ENCODE measurements at regions not wholly inside any gene's neighbourhood (a gene's known extent, or its start where the extent isn't known, plus 50 kb on each side); places are given as distances from the start of the nearest gene placed in this dataset.

DNA sequence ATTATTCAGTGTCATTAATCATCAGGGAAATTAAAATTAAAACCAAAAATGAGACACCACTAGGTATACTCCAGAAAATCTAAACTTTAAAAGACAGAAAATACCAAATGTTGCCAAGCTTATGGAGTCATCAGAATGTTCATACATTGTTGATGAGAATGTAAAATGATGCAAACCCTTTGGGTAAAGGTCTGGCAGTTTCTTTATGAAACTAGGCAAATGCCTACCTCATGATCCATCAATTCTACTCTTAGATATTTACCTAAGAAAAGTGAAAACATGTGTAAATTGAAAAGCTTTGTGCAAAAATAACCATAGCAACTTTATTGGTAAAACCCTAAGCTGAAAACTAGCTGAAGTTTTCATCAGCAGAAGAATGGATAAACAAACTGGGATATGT, 329.5 kb upstream of the MEOX2 start:
- TF ChIP-seq, protein P1, sequence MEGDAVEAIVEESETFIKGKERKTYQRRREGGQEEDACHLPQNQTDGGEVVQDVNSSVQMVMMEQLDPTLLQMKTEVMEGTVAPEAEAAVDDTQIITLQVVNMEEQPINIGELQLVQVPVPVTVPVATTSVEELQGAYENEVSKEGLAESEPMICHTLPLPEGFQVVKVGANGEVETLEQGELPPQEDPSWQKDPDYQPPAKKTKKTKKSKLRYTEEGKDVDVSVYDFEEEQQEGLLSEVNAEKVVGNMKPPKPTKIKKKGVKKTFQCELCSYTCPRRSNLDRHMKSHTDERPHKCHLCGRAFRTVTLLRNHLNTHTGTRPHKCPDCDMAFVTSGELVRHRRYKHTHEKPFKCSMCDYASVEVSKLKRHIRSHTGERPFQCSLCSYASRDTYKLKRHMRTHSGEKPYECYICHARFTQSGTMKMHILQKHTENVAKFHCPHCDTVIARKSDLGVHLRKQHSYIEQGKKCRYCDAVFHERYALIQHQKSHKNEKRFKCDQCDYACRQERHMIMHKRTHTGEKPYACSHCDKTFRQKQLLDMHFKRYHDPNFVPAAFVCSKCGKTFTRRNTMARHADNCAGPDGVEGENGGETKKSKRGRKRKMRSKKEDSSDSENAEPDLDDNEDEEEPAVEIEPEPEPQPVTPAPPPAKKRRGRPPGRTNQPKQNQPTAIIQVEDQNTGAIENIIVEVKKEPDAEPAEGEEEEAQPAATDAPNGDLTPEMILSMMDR (IDR thresholded peaks at IDR 0.05; ENCODE audit: low read depth, low read length), result no peak
- TF ChIP-seq POLR2A (IDR thresholded peaks at IDR 0.05; ENCODE audit: extremely low read depth, insufficient read length), result no peak

Measured in NB4 (cell line).